GM12864 (cell line): ENCODE measurements at regions not wholly inside any gene's neighbourhood (a gene's known extent, or its start where the extent isn't known, plus 50 kb on each side); places are given as distances from the start of the nearest gene placed in this dataset.
"Not testable (repeated sequence)": the region's sequence is repeated elsewhere in the genome, so short reads cannot be mapped to it uniquely, and the experiment has no call there.

Experiments
- DNase-seq: peaks from one replicate; pipeline ENCODE4 v3.0.0-alpha.2; 2011; ENCODE audit warnings: low read depth
- H3K4me3 ChIP-seq: 2 replicates; pipeline ENCODE4 v1.5.1; 2011; ENCODE audit warnings: mild to moderate bottlenecking, low read depth, low read length, control low read depth
- TF ChIP-seq, protein P1 (sequence below): IDR thresholded peaks from 2 replicates; pipeline ENCODE4 v1.5.1; 2011; ENCODE audit warnings: low read depth, mild to moderate bottlenecking, moderate library complexity, low read length, control low read depth, inconsistent platforms; ENCODE audit errors: missing control alignments

- H3K4me3 ChIP-seq = no peak overlapping the region
- TF ChIP-seq, protein P1, sequence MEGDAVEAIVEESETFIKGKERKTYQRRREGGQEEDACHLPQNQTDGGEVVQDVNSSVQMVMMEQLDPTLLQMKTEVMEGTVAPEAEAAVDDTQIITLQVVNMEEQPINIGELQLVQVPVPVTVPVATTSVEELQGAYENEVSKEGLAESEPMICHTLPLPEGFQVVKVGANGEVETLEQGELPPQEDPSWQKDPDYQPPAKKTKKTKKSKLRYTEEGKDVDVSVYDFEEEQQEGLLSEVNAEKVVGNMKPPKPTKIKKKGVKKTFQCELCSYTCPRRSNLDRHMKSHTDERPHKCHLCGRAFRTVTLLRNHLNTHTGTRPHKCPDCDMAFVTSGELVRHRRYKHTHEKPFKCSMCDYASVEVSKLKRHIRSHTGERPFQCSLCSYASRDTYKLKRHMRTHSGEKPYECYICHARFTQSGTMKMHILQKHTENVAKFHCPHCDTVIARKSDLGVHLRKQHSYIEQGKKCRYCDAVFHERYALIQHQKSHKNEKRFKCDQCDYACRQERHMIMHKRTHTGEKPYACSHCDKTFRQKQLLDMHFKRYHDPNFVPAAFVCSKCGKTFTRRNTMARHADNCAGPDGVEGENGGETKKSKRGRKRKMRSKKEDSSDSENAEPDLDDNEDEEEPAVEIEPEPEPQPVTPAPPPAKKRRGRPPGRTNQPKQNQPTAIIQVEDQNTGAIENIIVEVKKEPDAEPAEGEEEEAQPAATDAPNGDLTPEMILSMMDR = no peak
Measured at GRCh38 chr19:30684613-30685012, 312.4 kb downstream of the ZNF536 start.

GRCh38 chr19:30682999-30683536 lies 310.9 kb downstream of the ZNF536 start:
- no peak overlapping the region for H3K4me3 ChIP-seq
- DNase-seq = no peak
- TF ChIP-seq, protein P1 = peak; percentile 78

More at GRCh38 chr19:30684613-30685012, 312.4 kb downstream of the ZNF536 start:
- no peak for DNase-seq

DNA sequence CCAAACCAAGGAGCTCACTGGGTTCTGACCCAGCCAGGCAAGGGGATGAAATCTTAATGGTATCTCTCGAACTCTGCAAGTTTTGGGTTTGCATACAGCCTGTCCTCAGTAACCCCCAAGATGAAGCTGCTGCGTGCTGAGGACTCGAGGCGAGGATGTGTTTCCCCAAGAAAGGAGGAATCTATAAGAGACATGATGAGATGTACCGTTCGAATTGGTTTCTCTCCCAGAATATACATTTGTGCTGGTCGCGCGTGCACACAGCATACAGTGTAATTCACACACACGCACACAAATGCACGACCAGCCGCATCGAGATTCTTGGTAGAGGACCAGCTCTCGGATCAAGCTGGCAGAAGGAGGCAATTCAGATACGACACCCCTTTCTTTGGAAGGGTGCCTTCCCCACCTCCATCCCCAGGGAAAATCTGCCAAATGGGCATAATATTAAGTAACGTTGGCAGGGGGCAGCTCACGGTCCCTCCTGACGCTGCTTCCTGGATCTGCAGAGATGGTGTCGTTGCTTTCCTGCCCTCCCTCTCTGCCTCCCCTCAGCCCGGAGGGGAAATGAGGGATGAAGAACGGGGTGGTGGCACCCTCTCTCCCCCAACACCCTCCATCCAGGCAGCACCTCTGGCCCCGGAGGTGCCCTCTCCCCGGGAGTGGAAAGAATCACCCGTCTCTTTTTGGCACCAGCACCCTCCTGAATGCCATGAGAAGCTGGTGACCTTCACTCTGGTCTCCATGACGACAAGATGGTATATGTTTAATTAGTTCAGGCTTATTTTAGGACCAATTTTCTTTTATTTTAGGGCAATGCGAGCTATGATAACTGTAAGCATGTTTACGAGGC lies 310.2 kb downstream of the ZNF536 start:
- TF ChIP-seq, protein P1 = no peak
- DNase-seq = no peak
- H3K4me3 ChIP-seq = no peak overlapping the region

GRCh38 chr19:30681162-30682100 lies 309.2 kb downstream of the ZNF536 start:
- TF ChIP-seq, protein P1 = no peak
- DNase-seq = no peak
- no peak overlapping the region for H3K4me3 ChIP-seq

- DNase-seq = not testable (repeated sequence)
Measured at GRCh38 chr19:30680399-30680798, 308.2 kb downstream of the ZNF536 start.

GRCh38 chr19:30679789-30680188 lies 307.6 kb downstream of the ZNF536 start:
- no peak for DNase-seq
- no peak overlapping the region for H3K4me3 ChIP-seq
- TF ChIP-seq, protein P1 = no peak

More at GRCh38 chr19:30680399-30680798, 308.2 kb downstream of the ZNF536 start:
- not testable (repeated sequence) for H3K4me3 ChIP-seq

- DNase-seq = no peak
- TF ChIP-seq, protein P1 = no peak
- no peak overlapping the region for H3K4me3 ChIP-seq
Measured at GRCh38 chr19:30679153-30679702, 307.0 kb downstream of the ZNF536 start.
